Activated T-helper 17 cell treated with anti-CD3 and anti-CD28 coated beads, Interleukin-2, amount 50 U/mL, for 72 hours (primary cell): ENCODE measurements at regions not wholly inside any gene's neighbourhood (a gene's known extent, or its start where the extent isn't known, plus 50 kb on each side); places are given as distances from the start of the nearest gene placed in this dataset.

Source experiments
- ATAC-seq: fragments of 150-1000 bp; cut with Tn5 transposase; replicated peaks from 2 replicates; pipeline ENCODE4 v1.10.0; 2021; ENCODE audit warnings: mild to moderate bottlenecking, moderate library complexity
- H3K27ac Mint-ChIP-seq: one replicate; pipeline ENCODE4 v1.8.0; 2022; ENCODE audit warnings: mixed read lengths
- H3K27me3 Mint-ChIP-seq: one replicate; pipeline ENCODE4 v1.8.0; 2022; ENCODE audit warnings: mixed read lengths
- H3K36me3 Mint-ChIP-seq: one replicate; pipeline ENCODE4 v1.8.0; 2022; ENCODE audit warnings: low read depth, mild to moderate bottlenecking, mixed read lengths
- H3K4me1 Mint-ChIP-seq: one replicate; pipeline ENCODE4 v1.8.0; 2022; ENCODE audit warnings: mixed read lengths
- H3K4me3 Mint-ChIP-seq: one replicate; pipeline ENCODE4 v1.8.0; 2022; ENCODE audit warnings: mild to moderate bottlenecking, mixed read lengths
- H3K9me3 Mint-ChIP-seq: one replicate; pipeline ENCODE4 v1.8.0; 2022; ENCODE audit warnings: mixed read lengths

DNA sequence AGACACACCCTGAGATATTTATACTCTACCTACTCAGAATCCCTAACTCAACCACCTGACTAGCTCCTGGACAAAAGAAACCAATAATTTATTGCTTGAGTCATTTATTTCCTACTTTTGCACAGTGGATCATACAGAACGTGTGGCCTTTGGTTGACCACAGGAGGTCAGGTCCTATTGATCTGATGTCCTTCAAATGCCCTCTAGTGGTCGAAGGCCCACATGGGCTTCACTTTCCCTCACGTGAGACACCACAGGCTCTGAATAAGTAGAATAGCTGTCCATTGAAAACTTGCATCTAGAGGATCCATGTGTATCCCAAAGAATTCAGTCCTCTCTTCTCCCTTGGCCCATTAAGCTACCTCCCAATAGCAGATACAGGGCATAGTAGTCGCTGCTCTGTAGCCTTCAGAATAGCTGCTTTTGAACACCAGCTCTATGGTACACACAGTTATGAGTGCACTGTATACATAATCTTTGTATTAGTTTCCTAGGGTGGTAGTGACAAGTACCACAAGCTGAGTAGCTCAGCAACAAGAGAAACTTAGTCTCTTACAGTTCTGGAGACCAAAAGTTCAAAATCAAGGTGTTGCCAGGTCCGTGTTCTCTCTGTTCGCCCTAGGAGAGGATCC, 177.6 kb upstream of the SMARCA2 start:
- Mint-ChIP-seq H3K4me3 (no peak overlapping the region), H3K9me3 (no peaks in the 10 kb centered on the region), H3K36me3 (no peaks in the 10 kb centered on the region), H3K27ac (no peak overlapping the region), H3K4me1 (no peaks in the 10 kb centered on the region), H3K27me3 (no peaks in the 10 kb centered on the region)
- no peak for ATAC-seq

GRCh38 chr9:1839909-1840308, 175.2 kb upstream of the SMARCA2 start:
- Mint-ChIP-seq H3K9me3 (no peaks in the 10 kb centered on the region), H3K27ac (no peak overlapping the region), H3K36me3 (no peaks in the 10 kb centered on the region), H3K4me1 (no peaks in the 10 kb centered on the region), H3K27me3 (no peaks in the 10 kb centered on the region), H3K4me3 (no peak overlapping the region)
- no peak for ATAC-seq

- ATAC-seq, result no peak
- Mint-ChIP-seq H3K4me3 (no peak overlapping the region), H3K27ac (no peak overlapping the region), H3K27me3 (peaks cover 3% of the 10 kb centered on the region), H3K9me3 (peaks cover 5% of the 10 kb centered on the region), H3K36me3 (no peaks in the 10 kb centered on the region), H3K4me1 (no peaks in the 10 kb centered on the region)
Measured at GRCh38 chr9:1845425-1845824, 169.7 kb upstream of the SMARCA2 start.

- H3K27me3 Mint-ChIP-seq, result no peaks in the 10 kb centered on the region
- no peak overlapping the region for H3K27ac Mint-ChIP-seq
- H3K9me3 Mint-ChIP-seq, result no peaks in the 10 kb centered on the region
- H3K4me1 Mint-ChIP-seq, result no peaks in the 10 kb centered on the region
- H3K4me3 Mint-ChIP-seq, result no peak overlapping the region
- no peaks in the 10 kb centered on the region for H3K36me3 Mint-ChIP-seq
- ATAC-seq, result no peak
Measured at GRCh38 chr9:1855726-1856125, 159.4 kb upstream of the SMARCA2 start.

DNA sequence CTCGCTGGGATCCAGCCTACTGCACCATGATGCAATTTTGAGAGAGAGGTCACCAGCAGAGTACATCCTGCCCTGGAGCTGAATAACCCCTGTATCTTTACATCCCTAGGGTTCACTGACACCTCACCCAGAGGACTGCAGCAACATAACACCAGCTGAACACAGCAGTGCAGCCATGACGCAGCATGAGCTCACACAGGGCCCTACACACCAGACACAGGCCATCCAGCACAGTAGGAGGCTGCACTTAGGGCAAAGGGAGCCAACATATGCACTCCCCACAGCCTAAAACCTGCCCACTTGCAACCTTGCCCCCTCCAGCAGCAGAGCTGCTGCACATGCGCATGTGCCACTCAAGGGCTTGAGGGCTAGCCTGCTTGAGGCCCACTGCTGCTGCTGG, 157.3 kb upstream of the SMARCA2 start:
- no peaks in the 10 kb centered on the region for H3K36me3 Mint-ChIP-seq

DNA sequence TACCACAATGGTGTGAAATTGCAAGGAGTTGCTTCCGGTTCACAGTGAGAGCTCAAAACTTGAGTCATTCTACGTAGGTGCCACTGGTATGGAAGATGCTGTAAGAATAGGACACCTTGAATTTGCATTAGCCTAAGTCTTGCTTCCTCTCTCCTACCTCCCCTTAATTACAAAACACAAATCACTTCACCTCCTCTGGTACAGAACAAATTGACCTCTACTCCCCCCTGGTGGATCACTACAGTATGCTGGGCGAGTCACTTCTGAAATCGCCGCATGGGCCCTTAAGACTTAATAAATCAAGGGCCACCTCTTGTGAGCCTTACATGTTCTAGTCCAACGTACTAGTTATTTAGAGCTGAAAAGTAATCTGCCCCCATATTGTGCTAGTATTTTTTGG, 145.3 kb upstream of the SMARCA2 start:
- Mint-ChIP-seq H3K36me3 (no peaks in the 10 kb centered on the region), H3K9me3 (no peaks in the 10 kb centered on the region), H3K27me3 (peaks cover 3% of the 10 kb centered on the region), H3K4me1 (no peaks in the 10 kb centered on the region), H3K4me3 (no peak overlapping the region), H3K27ac (no peak overlapping the region)
- peak; percentile 73 for ATAC-seq

More for the DNA sequence above, 157.3 kb upstream of the SMARCA2 start:
- H3K4me3 Mint-ChIP-seq, result no peak overlapping the region
- ATAC-seq, result no peak
- no peak overlapping the region for H3K27ac Mint-ChIP-seq
- H3K27me3 Mint-ChIP-seq, result no peaks in the 10 kb centered on the region
- H3K4me1 Mint-ChIP-seq, result peaks cover 13% of the 10 kb centered on the region
- no peaks in the 10 kb centered on the region for H3K9me3 Mint-ChIP-seq

DNA sequence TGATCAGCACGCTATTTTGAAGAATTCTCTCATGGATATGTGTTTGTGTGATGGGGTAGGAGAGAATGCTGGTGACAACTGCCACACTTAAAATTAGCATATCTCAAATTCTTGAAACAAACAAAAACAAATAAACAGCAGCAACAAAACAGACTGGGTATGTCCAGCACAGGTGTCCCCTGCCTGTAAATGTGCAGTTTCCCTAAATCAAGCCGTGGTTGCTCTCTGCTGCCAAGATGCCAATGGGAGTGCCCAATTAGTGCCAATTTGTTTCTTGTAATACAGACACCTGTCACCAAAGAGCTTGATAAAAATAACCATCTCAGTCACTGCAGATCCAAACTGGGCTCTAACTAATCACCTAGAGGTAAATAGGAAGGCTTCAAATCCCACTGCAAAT, 144.2 kb upstream of the SMARCA2 start:
- no peak overlapping the region for H3K4me3 Mint-ChIP-seq
- no peak overlapping the region for H3K27ac Mint-ChIP-seq
- H3K9me3 Mint-ChIP-seq, result no peaks in the 10 kb centered on the region
- H3K27me3 Mint-ChIP-seq, result peaks cover 8% of the 10 kb centered on the region
- H3K36me3 Mint-ChIP-seq, result no peaks in the 10 kb centered on the region
- peaks cover 9% of the 10 kb centered on the region for H3K4me1 Mint-ChIP-seq
- ATAC-seq, result no peak

- no peak overlapping the region for H3K27ac Mint-ChIP-seq
- H3K4me1 Mint-ChIP-seq, result peaks cover 18% of the 10 kb centered on the region
- no peaks in the 10 kb centered on the region for H3K36me3 Mint-ChIP-seq
- H3K27me3 Mint-ChIP-seq, result peaks cover 8% of the 10 kb centered on the region
- H3K9me3 Mint-ChIP-seq, result no peaks in the 10 kb centered on the region
- no peak for ATAC-seq
- no peak overlapping the region for H3K4me3 Mint-ChIP-seq
Measured at GRCh38 chr9:1871626-1872419, 143.3 kb upstream of the SMARCA2 start.

- no peaks in the 10 kb centered on the region for H3K9me3 Mint-ChIP-seq
- H3K27me3 Mint-ChIP-seq, result peaks cover 12% of the 10 kb centered on the region
- peak overlapping the region; percentile 52 for H3K4me3 Mint-ChIP-seq
- no peaks in the 10 kb centered on the region for H3K36me3 Mint-ChIP-seq
- H3K27ac Mint-ChIP-seq, result peak overlapping the region; percentile 40
- peaks cover 26% of the 10 kb centered on the region for H3K4me1 Mint-ChIP-seq
- no peak for ATAC-seq
Measured at GRCh38 chr9:1875251-1875851, 139.8 kb upstream of the SMARCA2 start.

- H3K9me3 Mint-ChIP-seq, result no peaks in the 10 kb centered on the region
- peak overlapping the region; percentile 52 for H3K4me3 Mint-ChIP-seq
- H3K27ac Mint-ChIP-seq, result peak overlapping the region; percentile 40
- no peaks in the 10 kb centered on the region for H3K36me3 Mint-ChIP-seq
- peaks cover 12% of the 10 kb centered on the region for H3K27me3 Mint-ChIP-seq
- H3K4me1 Mint-ChIP-seq, result peaks cover 26% of the 10 kb centered on the region
- ATAC-seq, result peak; percentile 66
Measured at GRCh38 chr9:1875921-1876448, 139.2 kb upstream of the SMARCA2 start.

DNA sequence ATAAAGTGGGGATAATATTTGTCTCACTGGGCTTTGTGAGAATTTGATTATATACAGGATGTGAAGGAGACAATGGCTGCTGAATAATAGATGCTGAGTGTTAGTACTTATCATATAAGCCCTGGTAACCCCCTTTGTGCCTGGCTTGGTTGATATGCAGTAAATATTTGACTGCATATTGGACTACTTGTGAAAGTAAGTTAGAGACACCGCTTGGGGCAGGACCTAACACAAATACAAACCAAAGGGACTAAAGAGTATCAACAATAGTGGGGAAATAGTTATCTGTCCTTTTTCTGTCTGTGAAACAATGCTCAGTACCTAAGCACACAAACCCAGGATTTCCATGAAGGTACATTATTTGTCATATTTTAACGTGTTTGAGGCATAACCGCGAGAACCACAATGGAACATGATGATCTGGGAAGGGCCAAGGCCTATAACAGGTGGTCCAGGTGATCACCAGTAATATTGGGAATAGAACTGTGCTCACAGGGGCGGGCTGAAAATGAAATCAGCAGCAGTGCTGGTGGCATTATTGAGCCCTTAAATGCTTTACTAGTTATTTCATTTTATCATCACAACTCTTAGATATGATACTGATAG, 138.2 kb upstream of the SMARCA2 start:
- Mint-ChIP-seq H3K4me1 (peaks cover 26% of the 10 kb centered on the region), H3K36me3 (no peaks in the 10 kb centered on the region), H3K9me3 (no peaks in the 10 kb centered on the region), H3K27me3 (peaks cover 12% of the 10 kb centered on the region), H3K27ac (peak overlapping the region; percentile 40), H3K4me3 (peak overlapping the region; percentile 52)
- no peak for ATAC-seq

GRCh38 chr9:1877951-1878350, 137.2 kb upstream of the SMARCA2 start:
- no peaks in the 10 kb centered on the region for H3K9me3 Mint-ChIP-seq
- no peak overlapping the region for H3K27ac Mint-ChIP-seq
- peaks cover 12% of the 10 kb centered on the region for H3K27me3 Mint-ChIP-seq
- H3K4me1 Mint-ChIP-seq, result peaks cover 26% of the 10 kb centered on the region
- no peak overlapping the region for H3K4me3 Mint-ChIP-seq
- H3K36me3 Mint-ChIP-seq, result no peaks in the 10 kb centered on the region
- ATAC-seq, result no peak

GRCh38 chr9:1878811-1879210, 136.3 kb upstream of the SMARCA2 start:
- H3K27ac Mint-ChIP-seq, result no peak overlapping the region

DNA sequence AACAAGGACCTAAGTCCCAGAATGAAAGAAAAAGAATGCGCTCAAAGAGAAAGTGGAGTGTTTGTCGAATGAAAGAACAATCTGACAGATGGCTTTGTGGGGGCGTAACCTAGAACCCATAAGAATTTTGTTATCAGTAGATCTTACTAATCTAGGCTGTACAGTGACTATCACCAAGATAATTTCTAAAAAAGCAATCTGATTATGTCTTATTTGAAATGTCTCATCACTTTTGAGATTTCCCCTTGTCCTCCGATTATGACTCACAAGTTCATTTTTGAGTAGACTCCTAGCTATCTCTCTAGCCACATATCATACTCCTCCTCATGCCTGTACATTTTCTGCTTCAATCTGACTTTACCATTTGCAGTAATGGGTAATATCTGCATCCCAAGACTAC, 135.6 kb upstream of the SMARCA2 start:
- peaks cover 26% of the 10 kb centered on the region for H3K4me1 Mint-ChIP-seq
- no peaks in the 10 kb centered on the region for H3K36me3 Mint-ChIP-seq
- no peak overlapping the region for H3K27ac Mint-ChIP-seq
- ATAC-seq, result peak; percentile 72
- peaks cover 9% of the 10 kb centered on the region for H3K27me3 Mint-ChIP-seq
- H3K4me3 Mint-ChIP-seq, result no peak overlapping the region
- H3K9me3 Mint-ChIP-seq, result no peaks in the 10 kb centered on the region

More at GRCh38 chr9:1878811-1879210, 136.3 kb upstream of the SMARCA2 start:
- no peak for ATAC-seq
- Mint-ChIP-seq H3K9me3 (no peaks in the 10 kb centered on the region), H3K4me1 (peaks cover 26% of the 10 kb centered on the region), H3K4me3 (no peak overlapping the region), H3K27me3 (peaks cover 9% of the 10 kb centered on the region), H3K36me3 (no peaks in the 10 kb centered on the region)
